Chondrocyte (in vitro differentiated cells): ENCODE measurements at regions not wholly inside any gene's neighbourhood (a gene's known extent, or its start where the extent isn't known, plus 50 kb on each side); places are given as distances from the start of the nearest gene placed in this dataset.

Source experiments
- DNase-seq: peaks from one replicate; pipeline ENCODE4 v3.0.0; 2021; ENCODE audit warnings: mixed read lengths, low spot score
- H3K27ac Mint-ChIP-seq: one replicate; pipeline ENCODE4 v1.8.0; 2021; ENCODE audit warnings: mild to moderate bottlenecking, moderate library complexity, mixed read lengths; ENCODE audit not compliant: unreplicated experiment
- H3K27me3 Mint-ChIP-seq: 2 replicates; pipeline ENCODE4 v1.8.0; 2021; ENCODE audit warnings: low read depth, mixed read lengths
- H3K36me3 Mint-ChIP-seq: 2 replicates; pipeline ENCODE4 v1.8.0; 2021; ENCODE audit warnings: low read depth, mixed read lengths
- H3K4me1 Mint-ChIP-seq: 2 replicates; pipeline ENCODE4 v1.8.0; 2021; ENCODE audit warnings: low read depth, mild to moderate bottlenecking, mixed read lengths
- H3K4me3 Mint-ChIP-seq: one replicate; pipeline ENCODE4 v1.8.0; 2021; ENCODE audit warnings: mild to moderate bottlenecking, moderate library complexity, mixed read lengths; ENCODE audit not compliant: unreplicated experiment
- H3K9me3 Mint-ChIP-seq: 2 replicates; pipeline ENCODE4 v1.8.0; 2021; ENCODE audit warnings: low read depth, mixed read lengths
- TF ChIP-seq, protein P1 (sequence below): fragments of 200-600 bp; sonication (generic); IDR thresholded peaks from 2 replicates; pipeline ENCODE4 v1.5.0; 2021; ENCODE audit warnings: antibody characterized with exemption, mild to moderate bottlenecking, moderate library complexity

DNA sequence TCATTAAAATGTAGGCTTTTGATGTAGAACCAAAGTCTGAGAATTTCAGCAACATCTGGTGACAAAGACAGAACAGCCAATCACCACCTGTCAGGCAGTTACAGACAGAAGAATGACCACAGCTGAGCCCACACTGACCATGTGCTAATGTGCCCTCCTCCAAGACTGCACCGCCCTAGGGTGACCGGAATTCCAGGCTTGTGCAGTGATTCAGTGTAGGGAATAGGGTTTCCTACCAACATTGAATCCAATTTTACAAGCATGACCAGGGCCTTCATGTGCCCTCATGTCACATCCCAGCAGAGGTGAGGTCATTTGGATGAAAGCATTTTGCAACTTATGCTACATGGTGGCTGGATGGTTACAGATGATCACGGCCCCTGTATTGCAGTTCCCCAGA lies 412.5 kb downstream of the SOX2 start:
- H3K4me3 Mint-ChIP-seq: no peak overlapping the region
- DNase-seq: no peak
- H3K27ac Mint-ChIP-seq: no peak overlapping the region
- H3K9me3 Mint-ChIP-seq: no peaks in the 10 kb centered on the region
- TF ChIP-seq, protein P1, sequence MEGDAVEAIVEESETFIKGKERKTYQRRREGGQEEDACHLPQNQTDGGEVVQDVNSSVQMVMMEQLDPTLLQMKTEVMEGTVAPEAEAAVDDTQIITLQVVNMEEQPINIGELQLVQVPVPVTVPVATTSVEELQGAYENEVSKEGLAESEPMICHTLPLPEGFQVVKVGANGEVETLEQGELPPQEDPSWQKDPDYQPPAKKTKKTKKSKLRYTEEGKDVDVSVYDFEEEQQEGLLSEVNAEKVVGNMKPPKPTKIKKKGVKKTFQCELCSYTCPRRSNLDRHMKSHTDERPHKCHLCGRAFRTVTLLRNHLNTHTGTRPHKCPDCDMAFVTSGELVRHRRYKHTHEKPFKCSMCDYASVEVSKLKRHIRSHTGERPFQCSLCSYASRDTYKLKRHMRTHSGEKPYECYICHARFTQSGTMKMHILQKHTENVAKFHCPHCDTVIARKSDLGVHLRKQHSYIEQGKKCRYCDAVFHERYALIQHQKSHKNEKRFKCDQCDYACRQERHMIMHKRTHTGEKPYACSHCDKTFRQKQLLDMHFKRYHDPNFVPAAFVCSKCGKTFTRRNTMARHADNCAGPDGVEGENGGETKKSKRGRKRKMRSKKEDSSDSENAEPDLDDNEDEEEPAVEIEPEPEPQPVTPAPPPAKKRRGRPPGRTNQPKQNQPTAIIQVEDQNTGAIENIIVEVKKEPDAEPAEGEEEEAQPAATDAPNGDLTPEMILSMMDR: no peak
- no peaks in the 10 kb centered on the region for H3K27me3 Mint-ChIP-seq
- no peaks in the 10 kb centered on the region for H3K36me3 Mint-ChIP-seq
- H3K4me1 Mint-ChIP-seq: no peaks in the 10 kb centered on the region

DNA sequence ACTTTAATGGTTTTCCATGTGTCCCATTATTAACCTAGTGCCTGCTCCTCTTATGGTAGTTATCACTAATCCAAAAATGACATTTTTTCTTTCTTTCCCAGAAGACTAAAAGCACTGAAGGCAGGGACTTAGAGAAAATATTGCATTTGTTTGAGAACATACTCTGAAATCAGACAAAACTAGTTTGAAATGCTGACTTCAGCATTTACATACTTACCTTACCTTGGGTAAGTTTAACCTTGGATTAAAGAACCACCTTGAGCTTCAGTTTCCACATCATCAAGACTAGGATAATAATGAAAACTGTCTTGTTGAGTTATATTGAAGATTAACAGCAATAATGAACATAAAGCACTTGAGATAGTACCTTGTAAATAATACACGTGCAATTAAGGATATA lies 413.0 kb downstream of the SOX2 start:
- Mint-ChIP-seq H3K4me1 (no peaks in the 10 kb centered on the region), H3K36me3 (no peaks in the 10 kb centered on the region), H3K4me3 (no peak overlapping the region), H3K27ac (no peak overlapping the region), H3K27me3 (peaks cover 3% of the 10 kb centered on the region), H3K9me3 (no peaks in the 10 kb centered on the region)
- no peak for DNase-seq
- TF ChIP-seq, protein P1: no peak

DNA sequence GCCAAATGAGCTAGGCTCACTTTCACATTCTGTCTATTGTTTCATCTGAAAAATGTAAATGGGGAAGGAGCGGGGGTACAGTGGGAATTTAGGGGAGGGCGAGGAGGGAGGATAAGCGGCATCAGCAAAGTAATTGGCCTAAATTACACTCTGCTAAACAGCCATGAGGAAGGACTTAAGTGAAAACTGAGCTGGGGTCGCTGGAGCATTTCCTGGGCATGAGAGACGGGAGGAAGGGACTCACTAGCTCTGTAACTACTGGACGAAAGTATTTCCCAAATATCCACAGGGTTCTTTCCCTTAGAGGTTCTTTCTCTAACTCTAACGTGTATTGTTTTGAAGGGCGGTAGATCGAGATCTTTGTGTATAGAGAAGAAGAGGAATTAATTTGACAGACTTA lies 418.0 kb downstream of the SOX2 start:
- no peak overlapping the region for H3K4me3 Mint-ChIP-seq
- H3K9me3 Mint-ChIP-seq: no peaks in the 10 kb centered on the region
- H3K27me3 Mint-ChIP-seq: peaks cover 7% of the 10 kb centered on the region
- TF ChIP-seq, protein P1: no peak
- H3K36me3 Mint-ChIP-seq: no peaks in the 10 kb centered on the region
- H3K4me1 Mint-ChIP-seq: no peaks in the 10 kb centered on the region
- H3K27ac Mint-ChIP-seq: no peak overlapping the region
- DNase-seq: no peak

DNA sequence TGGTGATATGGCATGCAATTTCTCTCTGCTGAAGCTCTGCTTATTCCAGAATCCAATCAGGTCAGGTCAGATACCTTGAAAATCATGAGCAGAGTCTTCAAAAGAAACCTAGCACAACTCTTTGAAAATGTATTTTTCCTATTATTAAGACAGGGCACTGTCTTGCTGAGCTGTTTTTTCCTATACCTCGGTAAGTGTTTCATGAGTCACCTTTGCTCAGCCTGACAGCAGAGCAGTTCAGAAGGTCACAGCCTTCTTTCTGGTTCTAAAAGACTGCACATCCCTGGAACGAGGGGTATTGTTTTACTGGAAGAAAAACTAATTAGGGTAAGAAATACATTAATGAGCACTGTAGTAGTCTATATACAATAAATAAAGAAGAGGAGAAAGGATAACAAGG lies 422.0 kb downstream of the SOX2 start:
- DNase-seq: no peak
- H3K9me3 Mint-ChIP-seq: no peaks in the 10 kb centered on the region
- no peaks in the 10 kb centered on the region for H3K4me1 Mint-ChIP-seq
- TF ChIP-seq, protein P1: no peak
- H3K27ac Mint-ChIP-seq: no peak overlapping the region
- H3K36me3 Mint-ChIP-seq: no peaks in the 10 kb centered on the region
- peaks cover 7% of the 10 kb centered on the region for H3K27me3 Mint-ChIP-seq
- no peak overlapping the region for H3K4me3 Mint-ChIP-seq

DNA sequence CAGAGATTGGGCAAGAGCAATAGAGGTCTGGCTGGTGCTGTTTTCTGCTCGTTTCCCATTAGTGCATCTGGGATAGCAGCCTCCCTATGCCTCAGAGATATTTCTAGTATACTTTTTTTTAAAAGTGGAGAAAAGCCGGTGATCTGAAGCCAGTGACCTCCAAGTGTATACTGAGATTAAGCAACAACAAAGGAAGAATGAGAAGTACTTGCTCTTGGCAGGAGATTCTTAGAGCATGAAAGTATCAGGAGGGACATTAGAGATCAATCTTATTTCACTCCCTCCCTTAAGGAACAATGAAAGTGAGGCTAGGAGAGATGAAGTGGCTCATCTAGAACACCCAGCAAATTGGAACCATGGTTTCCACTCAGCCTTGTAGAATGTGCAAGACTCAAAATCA lies 423.3 kb downstream of the SOX2 start:
- TF ChIP-seq, protein P1: no peak
- H3K9me3 Mint-ChIP-seq: no peaks in the 10 kb centered on the region
- H3K4me3 Mint-ChIP-seq: no peak overlapping the region
- H3K36me3 Mint-ChIP-seq: no peaks in the 10 kb centered on the region
- H3K27ac Mint-ChIP-seq: no peak overlapping the region
- DNase-seq: no peak
- H3K4me1 Mint-ChIP-seq: no peaks in the 10 kb centered on the region
- H3K27me3 Mint-ChIP-seq: peaks cover 2% of the 10 kb centered on the region
